Suprapubic skin (tissue), 3 donors: ENCODE measurements at regions not wholly inside any gene's neighbourhood (a gene's known extent, or its start where the extent isn't known, plus 50 kb on each side); places are given as distances from the start of the nearest gene placed in this dataset.

Experiments
- EP300 ChIP-seq: sonication (generic); formaldehyde crosslinking; IDR thresholded peaks from one replicate; pipeline ENCODE4 v1.6.1; 2017; ENCODE audit warnings: antibody characterized with exemption
- POLR2A ChIP-seq, 2 donors: fragments of 450-650 bp; IDR thresholded peaks; one replicate each; pipeline ENCODE4 v1.6.1; 2017; ENCODE audit warnings: antibody characterized with exemption in 2 of 2, mild to moderate bottlenecking in 2 of 2, moderate library complexity in 2 of 2
- TF ChIP-seq, protein P1 (sequence below), 2 donors: fragments of 200-600 bp in 1 of 2; fragments of 450-650 bp in 1 of 2; sonication (generic) in 1 of 2; IDR thresholded peaks; one replicate each; pipeline ENCODE4 v1.5.1; 2016 to 2019; ENCODE audit warnings: antibody characterized with exemption in 2 of 2, mild to moderate bottlenecking in 1 of 2, moderate library complexity in 1 of 2

DNA sequence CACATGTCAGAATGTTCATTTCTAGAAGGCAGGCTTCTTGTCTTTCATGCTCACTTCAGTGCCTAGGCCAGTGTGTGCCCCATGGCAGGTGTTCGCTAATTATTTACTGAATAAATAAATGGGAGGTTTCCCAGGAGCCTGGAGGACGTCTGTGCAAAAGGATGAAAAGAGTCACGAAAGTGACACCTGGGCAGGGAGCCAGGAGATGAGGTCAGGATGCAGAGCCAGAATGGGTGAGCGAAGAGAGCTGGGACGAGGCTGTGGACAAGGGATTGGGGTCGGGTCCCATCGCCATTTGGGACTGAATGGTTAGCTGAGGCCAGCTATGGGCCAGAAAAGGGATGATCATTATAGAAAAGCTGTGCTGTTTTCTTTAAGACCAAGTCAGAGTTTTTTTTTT lies 560.4 kb downstream of the TBC1D22A start:
- TF ChIP-seq, protein P1, sequence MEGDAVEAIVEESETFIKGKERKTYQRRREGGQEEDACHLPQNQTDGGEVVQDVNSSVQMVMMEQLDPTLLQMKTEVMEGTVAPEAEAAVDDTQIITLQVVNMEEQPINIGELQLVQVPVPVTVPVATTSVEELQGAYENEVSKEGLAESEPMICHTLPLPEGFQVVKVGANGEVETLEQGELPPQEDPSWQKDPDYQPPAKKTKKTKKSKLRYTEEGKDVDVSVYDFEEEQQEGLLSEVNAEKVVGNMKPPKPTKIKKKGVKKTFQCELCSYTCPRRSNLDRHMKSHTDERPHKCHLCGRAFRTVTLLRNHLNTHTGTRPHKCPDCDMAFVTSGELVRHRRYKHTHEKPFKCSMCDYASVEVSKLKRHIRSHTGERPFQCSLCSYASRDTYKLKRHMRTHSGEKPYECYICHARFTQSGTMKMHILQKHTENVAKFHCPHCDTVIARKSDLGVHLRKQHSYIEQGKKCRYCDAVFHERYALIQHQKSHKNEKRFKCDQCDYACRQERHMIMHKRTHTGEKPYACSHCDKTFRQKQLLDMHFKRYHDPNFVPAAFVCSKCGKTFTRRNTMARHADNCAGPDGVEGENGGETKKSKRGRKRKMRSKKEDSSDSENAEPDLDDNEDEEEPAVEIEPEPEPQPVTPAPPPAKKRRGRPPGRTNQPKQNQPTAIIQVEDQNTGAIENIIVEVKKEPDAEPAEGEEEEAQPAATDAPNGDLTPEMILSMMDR (IDR thresholded peaks at IDR 0.05) = no peak
- no peak for TF ChIP-seq POLR2A (IDR thresholded peaks at IDR 0.05)
- TF ChIP-seq EP300 = no peak
